NCI-H146 (cell line): ENCODE measurements at regions not wholly inside any gene's neighbourhood (a gene's known extent, or its start where the extent isn't known, plus 50 kb on each side); places are given as distances from the start of the nearest gene placed in this dataset.
"Not testable (repeated sequence)": the region's sequence is repeated elsewhere in the genome, so short reads cannot be mapped to it uniquely, and the experiment has no call there.

ENCODE experiments used
- DNase-seq: peaks from one replicate; lab custom pipeline; 2025; lab: John Stamatoyannopoulos, UW

GRCh38 chr19:22545751-22546150, 88.4 kb upstream of the ZNF492 start:
- peak; percentile 3 for DNase-seq

GRCh38 chr19:22533761-22534160, 100.4 kb upstream of the ZNF492 start:
- DNase-seq: no peak

GRCh38 chr19:22532388-22533300, 101.5 kb upstream of the ZNF492 start:
- DNase-seq: no peak

GRCh38 chr19:22530042-22530441, 104.1 kb upstream of the ZNF492 start:
- DNase-seq: no peak

- no peak for DNase-seq
Observed at GRCh38 chr19:22528956-22529355, 105.2 kb upstream of the ZNF492 start.

GRCh38 chr19:22527554-22527953, 105.4 kb upstream of the ZNF98 start:
- no peak for DNase-seq

- DNase-seq: no peak
Observed at GRCh38 chr19:22526661-22527272, 104.6 kb upstream of the ZNF98 start.

- DNase-seq: no peak
Observed at GRCh38 chr19:22523940-22524339, 101.8 kb upstream of the ZNF98 start.

- DNase-seq: not testable (repeated sequence)
Observed at GRCh38 chr19:22519562-22519961, 97.4 kb upstream of the ZNF98 start.

- DNase-seq: no peak
Observed at GRCh38 chr19:22519152-22519551, 97.0 kb upstream of the ZNF98 start.

GRCh38 chr19:22517496-22518411, 95.6 kb upstream of the ZNF98 start:
- no peak for DNase-seq

- DNase-seq: no peak
Observed at GRCh38 chr19:22515435-22515834, 93.3 kb upstream of the ZNF98 start.

GRCh38 chr19:22503524-22503923, 81.4 kb upstream of the ZNF98 start:
- no peak for DNase-seq

- DNase-seq: no peak
Observed at GRCh38 chr19:22502766-22503165, 80.6 kb upstream of the ZNF98 start.

GRCh38 chr19:22498831-22499430, 76.8 kb upstream of the ZNF98 start:
- DNase-seq: not testable (repeated sequence)

- DNase-seq: no peak
Observed at GRCh38 chr19:22491746-22492145, 69.6 kb upstream of the ZNF98 start.

- DNase-seq: not testable (repeated sequence)
Observed at GRCh38 chr19:22483514-22483913, 61.4 kb upstream of the ZNF98 start.

- no peak for DNase-seq
Observed at GRCh38 chr19:22472180-22472637, 50.1 kb upstream of the ZNF98 start.
